CD14-positive monocyte (primary cell): ENCODE measurements at regions not wholly inside any gene's neighbourhood (a gene's known extent, or its start where the extent isn't known, plus 50 kb on each side); places are given as distances from the start of the nearest gene placed in this dataset.
A peak's percentile ranks its signal among the peaks of the same experiment; 100 is the strongest.

Experiments used
- DNase-seq, 3 donors: peaks; one replicate each; pipeline ENCODE4 v3.0.0-alpha.2; 2011 to 2022
- H2AFZ ChIP-seq: 2 replicates; pipeline ENCODE4 v1.6.0; 2012; ENCODE audit warnings: mild to moderate bottlenecking, low read depth, low read length, inconsistent platforms; ENCODE audit not compliant: insufficient read depth, poor library complexity, severe bottlenecking
- H3K27ac ChIP-seq, 2 donors: 1 replicate in 1 of 2; 2 replicates in 1 of 2; pipeline ENCODE4 v1.5.1; 2012 to 2013; ENCODE audit warnings: low read length in 2 of 2, control low read depth in 1 of 2, inconsistent platforms in 1 of 2, low read depth in 1 of 2, mild to moderate bottlenecking in 1 of 2
- H3K27me3 ChIP-seq, 2 donors: one replicate each; pipeline versions ENCODE4 v1.6.0 to v1.6.1; 2011 to 2013; ENCODE audit warnings: low read length in 2 of 2; ENCODE audit not compliant: control insufficient read depth in 2 of 2, insufficient read depth in 2 of 2
- H3K36me3 ChIP-seq, 2 donors: replicated peaks in 1 of 2; 1 replicate in 1 of 2; 2 replicates in 1 of 2; pipeline versions ENCODE4 v1.5.1 to v1.6.1; 2012 to 2013; ENCODE audit warnings: low read length in 2 of 2, control low read depth in 1 of 2, inconsistent platforms in 1 of 2, mild to moderate bottlenecking in 1 of 2; ENCODE audit not compliant: insufficient read depth in 2 of 2, control insufficient read depth in 1 of 2
- H3K4me1 ChIP-seq, 2 donors: 1 replicate in 1 of 2; 2 replicates in 1 of 2; pipeline versions ENCODE4 v1.5.1 to v1.6.1; 2012 to 2013; ENCODE audit warnings: low read length in 2 of 2, control low read depth in 1 of 2, inconsistent platforms in 1 of 2, mild to moderate bottlenecking in 1 of 2, moderate library complexity in 1 of 2; ENCODE audit not compliant: insufficient read depth in 2 of 2, control insufficient read depth in 1 of 2
- H3K4me2 ChIP-seq: replicated peaks from 2 replicates; pipeline ENCODE3; 2012; ENCODE audit warnings: low read length, moderate library complexity, mild to moderate bottlenecking; ENCODE audit not compliant: poor library complexity, severe bottlenecking; ENCODE audit errors: extremely low read depth
- H3K4me3 ChIP-seq, 3 experiments: fragments of 200-600 bp in 1 of 3; sonication (generic) in 1 of 3; replicated peaks in 1 of 3; 1 replicate in 2 of 3; 2 replicates in 1 of 3; pipeline ENCODE4 v1.5.1; 2011 to 2013; ENCODE audit warnings: low read length in 3 of 3, mild to moderate bottlenecking in 3 of 3, control low read depth in 2 of 3, low read depth in 2 of 3, inconsistent platforms in 1 of 3, moderate library complexity in 1 of 3
- H3K79me2 ChIP-seq: 2 replicates; pipeline ENCODE4 v1.6.0; 2012; ENCODE audit warnings: mild to moderate bottlenecking, control low read depth, inconsistent platforms, low read length, moderate library complexity; ENCODE audit not compliant: insufficient read depth
- H3K9ac ChIP-seq: 2 replicates; pipeline ENCODE4 v1.6.0; 2017; ENCODE audit warnings: low read length, mild to moderate bottlenecking; ENCODE audit not compliant: insufficient read depth, poor library complexity, severe bottlenecking
- H3K9me3 ChIP-seq, 2 donors: replicated peaks in 1 of 2; 1 replicate in 1 of 2; 2 replicates in 1 of 2; pipeline versions ENCODE4 v1.5.1 to v1.6.1; 2012 to 2013; ENCODE audit warnings: low read length in 2 of 2, control low read depth in 1 of 2; ENCODE audit not compliant: control insufficient read depth in 1 of 2, insufficient read depth in 1 of 2
- H4K20me1 ChIP-seq: 2 replicates; pipeline ENCODE4 v1.6.0; 2012; ENCODE audit warnings: mild to moderate bottlenecking, low read length, control low read depth, moderate library complexity; ENCODE audit not compliant: insufficient read depth
- H3K27ac Mint-ChIP-seq, 7 donors: one replicate each; pipeline ENCODE4 v1.8.0; 2020; ENCODE audit warnings: mild to moderate bottlenecking in 7 of 7, mixed read lengths in 7 of 7, moderate library complexity in 6 of 7, inconsistent platforms in 2 of 7
- H3K27me3 Mint-ChIP-seq, 3 donors: one replicate each; pipeline ENCODE4 v1.8.0; 2021 to 2022; ENCODE audit warnings: low read depth in 3 of 3, mild to moderate bottlenecking in 3 of 3, mixed read lengths in 3 of 3, moderate library complexity in 3 of 3, inconsistent platforms in 1 of 3
- H3K36me3 Mint-ChIP-seq, 2 donors: one replicate each; pipeline ENCODE4 v1.8.0; 2020; ENCODE audit warnings: mixed read lengths in 2 of 2, inconsistent platforms in 1 of 2, mild to moderate bottlenecking in 1 of 2
- H3K4me1 Mint-ChIP-seq: one replicate; pipeline ENCODE4 v1.8.0; 2020; ENCODE audit warnings: mild to moderate bottlenecking, mixed read lengths
- H3K4me3 Mint-ChIP-seq, 2 donors: one replicate each; pipeline ENCODE4 v1.8.0; 2020; ENCODE audit warnings: mild to moderate bottlenecking in 2 of 2, mixed read lengths in 2 of 2, moderate library complexity in 1 of 2
- H3K9me3 Mint-ChIP-seq, 7 donors: one replicate each; pipeline ENCODE4 v1.8.0; 2020 to 2022; ENCODE audit warnings: mixed read lengths in 7 of 7, mild to moderate bottlenecking in 6 of 7, moderate library complexity in 6 of 7, inconsistent platforms in 2 of 7
- WGBS: methylation state at CpG from one replicate; pipeline ENCODE4 v1.1.5; 2013; ENCODE audit warnings: missing lambda C conversion rate; ENCODE audit not compliant: insufficient coverage; 5-methylcytosine and 5-hydroxymethylcytosine counted together
- intact Hi-C, 2 donors: fragments of 100-400 bp; cut with micrococcal nuclease; formaldehyde crosslinking; loops; one replicate each; pipeline versions ENCODE4 v1.15.0 to v1.15.1; 2023
- TF ChIP-seq, protein P1 (sequence below): fragments of 200-600 bp; IDR thresholded peaks from one replicate; pipeline ENCODE4 v1.8.0; 2022; ENCODE audit warnings: antibody characterized with exemption, mild to moderate bottlenecking

DNA sequence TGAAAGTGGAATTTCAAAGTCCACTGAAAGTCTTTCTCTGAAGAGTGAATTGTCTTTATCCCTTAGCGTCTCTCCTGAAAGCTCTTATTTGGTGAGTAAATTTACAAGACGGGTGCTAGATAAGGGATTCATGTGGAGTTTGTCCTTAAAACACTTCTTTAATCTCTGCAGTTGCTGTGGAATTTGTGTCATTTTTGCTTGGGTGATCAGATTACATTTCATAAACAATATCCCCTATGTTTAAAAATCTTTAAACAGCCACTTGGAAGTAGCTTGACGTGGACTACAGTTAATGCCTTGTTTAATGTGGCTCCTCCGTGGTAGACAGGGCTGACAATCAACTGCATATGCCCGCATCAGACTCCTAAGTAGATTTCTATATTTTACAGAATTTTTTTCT, 175.4 kb upstream of the ZNF217 start:
- peaks cover 9% of the 10 kb centered on the region for H3K4me1 Mint-ChIP-seq
- peaks cover 0 to 7% of the 10 kb centered on the region in 2 donors for H3K4me1 ChIP-seq
- no peaks in the 10 kb centered on the region for H3K79me2 ChIP-seq
- no peak overlapping the region for H3K27ac ChIP-seq
- no peak overlapping the region for H3K4me2 ChIP-seq
- H3K27me3 ChIP-seq: no peaks in the 10 kb centered on the region
- H2AFZ ChIP-seq: no peak overlapping the region
- H3K36me3 Mint-ChIP-seq: no peaks in the 10 kb centered on the region
- WGBS: no CpG with 5 or more reads among the region's 5 CpGs
- TF ChIP-seq, protein P1, sequence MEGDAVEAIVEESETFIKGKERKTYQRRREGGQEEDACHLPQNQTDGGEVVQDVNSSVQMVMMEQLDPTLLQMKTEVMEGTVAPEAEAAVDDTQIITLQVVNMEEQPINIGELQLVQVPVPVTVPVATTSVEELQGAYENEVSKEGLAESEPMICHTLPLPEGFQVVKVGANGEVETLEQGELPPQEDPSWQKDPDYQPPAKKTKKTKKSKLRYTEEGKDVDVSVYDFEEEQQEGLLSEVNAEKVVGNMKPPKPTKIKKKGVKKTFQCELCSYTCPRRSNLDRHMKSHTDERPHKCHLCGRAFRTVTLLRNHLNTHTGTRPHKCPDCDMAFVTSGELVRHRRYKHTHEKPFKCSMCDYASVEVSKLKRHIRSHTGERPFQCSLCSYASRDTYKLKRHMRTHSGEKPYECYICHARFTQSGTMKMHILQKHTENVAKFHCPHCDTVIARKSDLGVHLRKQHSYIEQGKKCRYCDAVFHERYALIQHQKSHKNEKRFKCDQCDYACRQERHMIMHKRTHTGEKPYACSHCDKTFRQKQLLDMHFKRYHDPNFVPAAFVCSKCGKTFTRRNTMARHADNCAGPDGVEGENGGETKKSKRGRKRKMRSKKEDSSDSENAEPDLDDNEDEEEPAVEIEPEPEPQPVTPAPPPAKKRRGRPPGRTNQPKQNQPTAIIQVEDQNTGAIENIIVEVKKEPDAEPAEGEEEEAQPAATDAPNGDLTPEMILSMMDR: no peak
- intact Hi-C loops: no loop called here
- H4K20me1 ChIP-seq: no peaks in the 10 kb centered on the region
- no peaks in the 10 kb centered on the region for H3K9me3 ChIP-seq
- H3K27me3 Mint-ChIP-seq: peaks cover 0 to 2% (median 0%) of the 10 kb centered on the region in 3 donors
- DNase-seq: no peak
- H3K9ac ChIP-seq: no peak overlapping the region
- H3K36me3 ChIP-seq: no peaks in the 10 kb centered on the region
- no peaks in the 10 kb centered on the region for H3K9me3 Mint-ChIP-seq
- no peak overlapping the region for H3K4me3 ChIP-seq
- no peak overlapping the region for H3K27ac Mint-ChIP-seq
- H3K4me3 Mint-ChIP-seq: no peak overlapping the region

DNA sequence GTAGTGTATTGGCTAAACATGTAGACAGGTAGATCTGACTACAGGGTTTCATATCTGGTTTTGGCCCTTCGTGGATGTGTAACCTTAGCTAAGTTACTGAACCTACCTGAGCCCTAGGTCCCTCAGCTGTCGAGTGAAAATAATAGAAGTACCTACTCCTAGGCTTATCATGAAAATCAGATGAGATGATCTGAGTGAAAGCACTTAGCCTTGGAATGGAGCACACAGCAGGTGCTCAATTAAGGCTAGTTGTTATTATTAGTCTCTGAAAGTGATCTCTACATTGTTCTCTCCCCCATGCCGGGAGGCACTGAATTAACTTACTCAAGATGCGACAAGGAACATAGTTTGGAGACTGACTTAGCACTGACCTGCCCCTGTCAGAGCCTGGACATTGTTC, 174.7 kb upstream of the ZNF217 start:
- Histone ChIP-seq H2AFZ (no peak overlapping the region), H3K9ac (no peak overlapping the region), H3K4me1 (peaks cover 0 to 7% of the 10 kb centered on the region in 2 donors), H3K79me2 (no peaks in the 10 kb centered on the region), H3K36me3 (no peaks in the 10 kb centered on the region), H3K4me2 (no peak overlapping the region), H4K20me1 (no peaks in the 10 kb centered on the region), H3K4me3 (no peak overlapping the region), H3K9me3 (no peaks in the 10 kb centered on the region), H3K27ac (no peak overlapping the region), H3K27me3 (no peaks in the 10 kb centered on the region)
- Mint-ChIP-seq H3K4me3 (no peak overlapping the region), H3K4me1 (peaks cover 9% of the 10 kb centered on the region), H3K27ac (peak overlapping the region in 1 of 7 donors; percentile 37), H3K9me3 (no peaks in the 10 kb centered on the region), H3K36me3 (no peaks in the 10 kb centered on the region), H3K27me3 (peaks cover 0 to 2% (median 2%) of the 10 kb centered on the region in 3 donors)
- 100% methylated on average over 2 of the region's 4 CpGs for WGBS
- TF ChIP-seq, protein P1: no peak
- DNase-seq: no peak
- intact Hi-C loops: no loop called here
